CD14-positive monocyte (primary cell): ENCODE measurements at regions not wholly inside any gene's neighbourhood (a gene's known extent, or its start where the extent isn't known, plus 50 kb on each side); places are given as distances from the start of the nearest gene placed in this dataset.
"Not testable (repeated sequence)": the region's sequence is repeated elsewhere in the genome, so short reads cannot be mapped to it uniquely, and the experiment has no call there.

Source experiments
- DNase-seq, 3 donors: peaks; one replicate each; pipeline ENCODE4 v3.0.0-alpha.2; 2011 to 2022
- H2AFZ ChIP-seq: 2 replicates; pipeline ENCODE4 v1.6.0; 2012; ENCODE audit warnings: mild to moderate bottlenecking, low read depth, low read length, inconsistent platforms; ENCODE audit not compliant: insufficient read depth, poor library complexity, severe bottlenecking
- H3K27ac ChIP-seq, 2 donors: 1 replicate in 1 of 2; 2 replicates in 1 of 2; pipeline ENCODE4 v1.5.1; 2012 to 2013; ENCODE audit warnings: low read length in 2 of 2, control low read depth in 1 of 2, inconsistent platforms in 1 of 2, low read depth in 1 of 2, mild to moderate bottlenecking in 1 of 2
- H3K27me3 ChIP-seq, 2 donors: one replicate each; pipeline versions ENCODE4 v1.6.0 to v1.6.1; 2011 to 2013; ENCODE audit warnings: low read length in 2 of 2; ENCODE audit not compliant: control insufficient read depth in 2 of 2, insufficient read depth in 2 of 2
- H3K36me3 ChIP-seq, 2 donors: replicated peaks in 1 of 2; 1 replicate in 1 of 2; 2 replicates in 1 of 2; pipeline versions ENCODE4 v1.5.1 to v1.6.1; 2012 to 2013; ENCODE audit warnings: low read length in 2 of 2, control low read depth in 1 of 2, inconsistent platforms in 1 of 2, mild to moderate bottlenecking in 1 of 2; ENCODE audit not compliant: insufficient read depth in 2 of 2, control insufficient read depth in 1 of 2
- H3K4me1 ChIP-seq, 2 donors: 1 replicate in 1 of 2; 2 replicates in 1 of 2; pipeline versions ENCODE4 v1.5.1 to v1.6.1; 2012 to 2013; ENCODE audit warnings: low read length in 2 of 2, control low read depth in 1 of 2, inconsistent platforms in 1 of 2, mild to moderate bottlenecking in 1 of 2, moderate library complexity in 1 of 2; ENCODE audit not compliant: insufficient read depth in 2 of 2, control insufficient read depth in 1 of 2
- H3K4me2 ChIP-seq: replicated peaks from 2 replicates; pipeline ENCODE3; 2012; ENCODE audit warnings: low read length, moderate library complexity, mild to moderate bottlenecking; ENCODE audit not compliant: poor library complexity, severe bottlenecking; ENCODE audit errors: extremely low read depth
- H3K4me3 ChIP-seq, 3 experiments: fragments of 200-600 bp in 1 of 3; sonication (generic) in 1 of 3; replicated peaks in 1 of 3; 1 replicate in 2 of 3; 2 replicates in 1 of 3; pipeline ENCODE4 v1.5.1; 2011 to 2013; ENCODE audit warnings: low read length in 3 of 3, mild to moderate bottlenecking in 3 of 3, control low read depth in 2 of 3, low read depth in 2 of 3, inconsistent platforms in 1 of 3, moderate library complexity in 1 of 3
- H3K79me2 ChIP-seq: 2 replicates; pipeline ENCODE4 v1.6.0; 2012; ENCODE audit warnings: mild to moderate bottlenecking, control low read depth, inconsistent platforms, low read length, moderate library complexity; ENCODE audit not compliant: insufficient read depth
- H3K9ac ChIP-seq: 2 replicates; pipeline ENCODE4 v1.6.0; 2017; ENCODE audit warnings: low read length, mild to moderate bottlenecking; ENCODE audit not compliant: insufficient read depth, poor library complexity, severe bottlenecking
- H3K9me3 ChIP-seq, 2 donors: replicated peaks in 1 of 2; 1 replicate in 1 of 2; 2 replicates in 1 of 2; pipeline versions ENCODE4 v1.5.1 to v1.6.1; 2012 to 2013; ENCODE audit warnings: low read length in 2 of 2, control low read depth in 1 of 2; ENCODE audit not compliant: control insufficient read depth in 1 of 2, insufficient read depth in 1 of 2
- H4K20me1 ChIP-seq: 2 replicates; pipeline ENCODE4 v1.6.0; 2012; ENCODE audit warnings: mild to moderate bottlenecking, low read length, control low read depth, moderate library complexity; ENCODE audit not compliant: insufficient read depth
- H3K27ac Mint-ChIP-seq, 7 donors: one replicate each; pipeline ENCODE4 v1.8.0; 2020; ENCODE audit warnings: mild to moderate bottlenecking in 7 of 7, mixed read lengths in 7 of 7, moderate library complexity in 6 of 7, inconsistent platforms in 2 of 7
- H3K27me3 Mint-ChIP-seq, 3 donors: one replicate each; pipeline ENCODE4 v1.8.0; 2021 to 2022; ENCODE audit warnings: low read depth in 3 of 3, mild to moderate bottlenecking in 3 of 3, mixed read lengths in 3 of 3, moderate library complexity in 3 of 3, inconsistent platforms in 1 of 3
- H3K36me3 Mint-ChIP-seq, 2 donors: one replicate each; pipeline ENCODE4 v1.8.0; 2020; ENCODE audit warnings: mixed read lengths in 2 of 2, inconsistent platforms in 1 of 2, mild to moderate bottlenecking in 1 of 2
- H3K4me1 Mint-ChIP-seq: one replicate; pipeline ENCODE4 v1.8.0; 2020; ENCODE audit warnings: mild to moderate bottlenecking, mixed read lengths
- H3K4me3 Mint-ChIP-seq, 2 donors: one replicate each; pipeline ENCODE4 v1.8.0; 2020; ENCODE audit warnings: mild to moderate bottlenecking in 2 of 2, mixed read lengths in 2 of 2, moderate library complexity in 1 of 2
- H3K9me3 Mint-ChIP-seq, 7 donors: one replicate each; pipeline ENCODE4 v1.8.0; 2020 to 2022; ENCODE audit warnings: mixed read lengths in 7 of 7, mild to moderate bottlenecking in 6 of 7, moderate library complexity in 6 of 7, inconsistent platforms in 2 of 7
- CTCF ChIP-seq: fragments of 200-600 bp; IDR thresholded peaks from one replicate; pipeline ENCODE4 v1.8.0; 2022; ENCODE audit warnings: antibody characterized with exemption, mild to moderate bottlenecking
- WGBS: methylation state at CpG from one replicate; pipeline ENCODE4 v1.1.5; 2013; ENCODE audit warnings: missing lambda C conversion rate; ENCODE audit not compliant: insufficient coverage; 5-methylcytosine and 5-hydroxymethylcytosine counted together
- intact Hi-C, 2 donors: fragments of 100-400 bp; cut with micrococcal nuclease; formaldehyde crosslinking; loops; one replicate each; pipeline versions ENCODE4 v1.15.0 to v1.15.1; 2023

- peak overlapping the region; percentile 32 for H3K9ac ChIP-seq
Measured at GRCh38 chr12:42024495-42024830, 120.2 kb downstream of the GXYLT1 start.

DNA sequence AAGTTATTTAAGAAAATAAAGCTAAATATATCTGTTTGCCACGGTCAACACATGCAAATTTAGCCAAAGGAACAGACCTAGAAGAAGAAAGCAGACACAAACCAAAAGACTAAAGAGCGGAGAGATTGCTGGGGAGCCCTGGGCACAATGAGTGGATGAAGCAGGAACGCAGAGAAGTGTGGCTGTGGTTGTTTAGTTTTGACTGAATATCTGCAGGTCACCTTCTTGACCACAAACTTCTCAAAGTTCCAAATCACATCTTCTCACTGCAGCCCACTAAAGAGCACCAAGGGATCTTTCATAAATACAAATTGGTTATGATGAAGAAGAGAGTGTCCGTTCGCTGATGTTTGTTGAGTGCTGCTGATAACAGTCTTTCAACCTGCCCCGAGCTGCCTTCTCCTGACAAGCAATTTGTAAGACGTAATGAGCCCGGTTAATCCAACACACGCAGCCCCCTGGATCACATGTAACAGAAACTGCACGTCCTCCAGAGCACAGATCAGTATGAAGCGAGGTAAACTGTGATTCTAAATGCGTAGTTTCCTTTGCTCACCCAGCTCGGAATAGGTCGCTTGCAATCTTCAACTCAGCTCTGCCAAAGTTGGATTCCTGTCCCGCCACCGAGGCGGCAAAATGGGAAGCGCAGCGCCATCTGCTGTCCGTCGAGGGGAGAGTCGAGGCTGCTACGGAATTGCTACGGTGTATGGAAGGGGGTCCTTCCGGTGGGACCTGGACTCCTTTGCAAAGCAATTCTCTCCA, 120.8 kb downstream of the GXYLT1 start:
- Histone ChIP-seq H3K79me2 (no peaks in the 10 kb centered on the region), H3K4me1 (peaks cover 11 to 19% of the 10 kb centered on the region in 2 donors), H2AFZ (peak overlapping the region; percentile 80), H3K36me3 (no peaks in the 10 kb centered on the region), H3K9me3 (no peaks in the 10 kb centered on the region), H4K20me1 (no peaks in the 10 kb centered on the region), H3K27ac (no peak overlapping the region), H3K4me2 (peak overlapping the region; percentile 69), H3K4me3 (peak overlapping the region; percentile 26 to 70 (median 35)), H3K9ac (peak overlapping the region; percentile 32), H3K27me3 (peaks cover 0 to 2% of the 10 kb centered on the region in 2 donors)
- peak; percentile 53 to 64 (median 57) for DNase-seq
- peaks cover 19% of the 10 kb centered on the region for H3K4me1 Mint-ChIP-seq
- no peaks in the 10 kb centered on the region for H3K36me3 Mint-ChIP-seq
- peak; percentile 98 for TF ChIP-seq CTCF
- peak overlapping the region in 1 of 7 donors; percentile 48 for H3K27ac Mint-ChIP-seq
- intact Hi-C loops, result loop anchor here (2.0 kb wide), 2 partner anchors 745 to 747 kb away; no protein-coding TSS in a partner anchor
- WGBS, result 7% methylated on average over 12 of the region's 25 CpGs
- peaks cover 0 to 3% (median 0%) of the 10 kb centered on the region in 7 donors for H3K9me3 Mint-ChIP-seq
- peak overlapping the region; percentile 71 to 85 for H3K4me3 Mint-ChIP-seq
- H3K27me3 Mint-ChIP-seq, result peaks cover 0 to 3% (median 0%) of the 10 kb centered on the region in 3 donors

More at GRCh38 chr12:42024495-42024830, 120.2 kb downstream of the GXYLT1 start:
- no CpG with 5 or more reads among the region's 3 CpGs for WGBS
- no peaks in the 10 kb centered on the region for H4K20me1 ChIP-seq
- peaks cover 0 to 2% of the 10 kb centered on the region in 2 donors for H3K27me3 ChIP-seq
- peak overlapping the region; percentile 80 for H2AFZ ChIP-seq
- TF ChIP-seq CTCF, result peak; percentile 73
- Mint-ChIP-seq H3K4me3 (no peak overlapping the region), H3K4me1 (peaks cover 19% of the 10 kb centered on the region), H3K36me3 (no peaks in the 10 kb centered on the region), H3K27me3 (peaks cover 0 to 3% (median 0%) of the 10 kb centered on the region in 3 donors), H3K9me3 (peaks cover 0 to 3% (median 0%) of the 10 kb centered on the region in 7 donors), H3K27ac (no peak overlapping the region)
- intact Hi-C loops, result loop anchor here (2.0 kb wide), 2 partner anchors 746 to 748 kb away; no protein-coding TSS in a partner anchor
- no peaks in the 10 kb centered on the region for H3K36me3 ChIP-seq
- peak overlapping the region in 1 of 3 experiments; percentile 70 for H3K4me3 ChIP-seq
- H3K9me3 ChIP-seq, result no peaks in the 10 kb centered on the region
- DNase-seq, result no peak
- H3K27ac ChIP-seq, result no peak overlapping the region
- H3K4me2 ChIP-seq, result peak overlapping the region; percentile 69
- H3K4me1 ChIP-seq, result peaks cover 11 to 19% of the 10 kb centered on the region in 2 donors
- H3K79me2 ChIP-seq, result no peaks in the 10 kb centered on the region

DNA sequence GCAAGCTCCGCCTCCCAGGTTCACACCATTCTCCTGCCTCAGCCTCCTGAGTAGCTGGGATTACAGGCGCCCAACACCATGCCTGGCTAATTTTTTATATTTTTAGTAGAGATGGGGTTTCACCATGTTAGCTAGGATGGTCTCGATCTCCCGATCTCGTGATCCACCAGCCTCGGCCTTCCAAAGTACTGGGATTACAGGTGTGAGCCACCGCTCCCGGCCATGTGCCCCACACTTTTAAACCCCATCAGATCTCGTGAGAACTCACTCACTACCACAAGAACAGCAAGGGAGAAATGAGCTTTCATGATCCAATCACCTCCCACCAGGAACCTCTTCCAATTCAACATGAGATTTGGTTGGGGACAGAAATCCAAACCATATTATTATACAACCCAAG, 122.7 kb downstream of the GXYLT1 start:
- Mint-ChIP-seq H3K4me3 (peak overlapping the region in 1 of 2 donors; percentile 3), H3K4me1 (peaks cover 22% of the 10 kb centered on the region), H3K27ac (peak overlapping the region in 1 of 7 donors; percentile 69)
- H3K36me3 ChIP-seq, H3K9me3 ChIP-seq, intact Hi-C loops, H3K9ac ChIP-seq, H3K27me3 ChIP-seq, H3K79me2 ChIP-seq, H3K27me3 Mint-ChIP-seq, H3K4me2 ChIP-seq, H3K9me3 Mint-ChIP-seq, H2AFZ ChIP-seq, H3K4me3 ChIP-seq, H3K27ac ChIP-seq, H3K36me3 Mint-ChIP-seq, H4K20me1 ChIP-seq, DNase-seq: not testable (repeated sequence)
- no CpG with 5 or more reads among the region's 9 CpGs for WGBS
- H3K4me1 ChIP-seq, result peaks cover 11 to 19% of the 10 kb centered on the region in 2 donors
